ENCODE measurements at regions not wholly inside any gene's neighbourhood (a gene's known extent, or its start where the extent isn't known, plus 50 kb on each side); places are given as distances from the start of the nearest gene placed in this dataset.

DNA sequence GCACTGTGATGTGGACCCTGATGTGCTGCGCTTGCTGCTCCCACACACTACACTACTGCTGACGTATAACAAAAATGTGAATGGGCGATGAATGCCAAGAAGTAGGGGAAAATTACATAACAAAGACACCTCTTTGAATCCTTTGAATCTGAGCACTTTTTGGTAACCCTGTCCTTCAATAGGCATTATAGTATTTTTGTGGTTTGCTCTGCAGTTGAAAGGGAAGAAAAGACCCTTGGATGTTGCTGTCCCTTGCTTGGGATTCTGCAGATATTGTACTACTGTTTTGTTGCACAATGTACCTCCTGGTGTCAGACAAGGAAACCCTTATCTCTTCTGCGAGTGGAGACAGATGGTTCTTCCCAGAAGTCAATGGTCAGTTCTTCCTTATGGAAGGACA is 124.8 kb upstream of the UBE3A start:
- no peak for DNase-seq
- no peaks in the 10 kb centered on the region for H3K27me3 ChIP-seq
- H3K36me3 ChIP-seq, result no peaks in the 10 kb centered on the region
- no peaks in the 10 kb centered on the region for H3K4me1 ChIP-seq
- H3K27ac ChIP-seq, result no peak overlapping the region
- H3K9me3 ChIP-seq, result no peaks in the 10 kb centered on the region
- H3K4me3 ChIP-seq, result no peak overlapping the region
- H3K9ac ChIP-seq (ENCODE audit: low read depth in 2 of 2, low read length in 2 of 2), result no peak overlapping the region
- TF ChIP-seq, protein P1, sequence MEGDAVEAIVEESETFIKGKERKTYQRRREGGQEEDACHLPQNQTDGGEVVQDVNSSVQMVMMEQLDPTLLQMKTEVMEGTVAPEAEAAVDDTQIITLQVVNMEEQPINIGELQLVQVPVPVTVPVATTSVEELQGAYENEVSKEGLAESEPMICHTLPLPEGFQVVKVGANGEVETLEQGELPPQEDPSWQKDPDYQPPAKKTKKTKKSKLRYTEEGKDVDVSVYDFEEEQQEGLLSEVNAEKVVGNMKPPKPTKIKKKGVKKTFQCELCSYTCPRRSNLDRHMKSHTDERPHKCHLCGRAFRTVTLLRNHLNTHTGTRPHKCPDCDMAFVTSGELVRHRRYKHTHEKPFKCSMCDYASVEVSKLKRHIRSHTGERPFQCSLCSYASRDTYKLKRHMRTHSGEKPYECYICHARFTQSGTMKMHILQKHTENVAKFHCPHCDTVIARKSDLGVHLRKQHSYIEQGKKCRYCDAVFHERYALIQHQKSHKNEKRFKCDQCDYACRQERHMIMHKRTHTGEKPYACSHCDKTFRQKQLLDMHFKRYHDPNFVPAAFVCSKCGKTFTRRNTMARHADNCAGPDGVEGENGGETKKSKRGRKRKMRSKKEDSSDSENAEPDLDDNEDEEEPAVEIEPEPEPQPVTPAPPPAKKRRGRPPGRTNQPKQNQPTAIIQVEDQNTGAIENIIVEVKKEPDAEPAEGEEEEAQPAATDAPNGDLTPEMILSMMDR (IDR thresholded peaks at IDR 0.05), result no peak
- intact Hi-C loops (cut with DNase I), result no loop called here

GRCh38 chr15:25557926-25558325 is 119.1 kb upstream of the UBE3A start:
- Histone ChIP-seq H3K27ac (no peak overlapping the region), H3K4me1 (no peaks in the 10 kb centered on the region), H3K9ac (ENCODE audit: low read depth in 2 of 2, low read length in 2 of 2) (no peak overlapping the region), H3K9me3 (no peaks in the 10 kb centered on the region), H3K4me3 (no peak overlapping the region), H3K36me3 (no peaks in the 10 kb centered on the region), H3K27me3 (no peaks in the 10 kb centered on the region)
- DNase-seq, result no peak
- intact Hi-C loops (cut with DNase I), result no loop called here
- TF ChIP-seq, protein P1 (IDR thresholded peaks at IDR 0.05), result no peak

- DNase-seq, result no peak
- Histone ChIP-seq H3K27ac (no peak overlapping the region), H3K9ac (ENCODE audit: low read depth in 2 of 2, low read length in 2 of 2) (no peak overlapping the region), H3K4me3 (no peak overlapping the region), H3K36me3 (no peaks in the 10 kb centered on the region), H3K9me3 (no peaks in the 10 kb centered on the region), H3K4me1 (no peaks in the 10 kb centered on the region), H3K27me3 (no peaks in the 10 kb centered on the region)
- intact Hi-C loops (cut with DNase I), result no loop called here
- TF ChIP-seq, protein P1 (IDR thresholded peaks at IDR 0.05), result no peak
These were observed 117.3 kb upstream of the UBE3A start for GRCh38 chr15:25556136-25556535.

DNA sequence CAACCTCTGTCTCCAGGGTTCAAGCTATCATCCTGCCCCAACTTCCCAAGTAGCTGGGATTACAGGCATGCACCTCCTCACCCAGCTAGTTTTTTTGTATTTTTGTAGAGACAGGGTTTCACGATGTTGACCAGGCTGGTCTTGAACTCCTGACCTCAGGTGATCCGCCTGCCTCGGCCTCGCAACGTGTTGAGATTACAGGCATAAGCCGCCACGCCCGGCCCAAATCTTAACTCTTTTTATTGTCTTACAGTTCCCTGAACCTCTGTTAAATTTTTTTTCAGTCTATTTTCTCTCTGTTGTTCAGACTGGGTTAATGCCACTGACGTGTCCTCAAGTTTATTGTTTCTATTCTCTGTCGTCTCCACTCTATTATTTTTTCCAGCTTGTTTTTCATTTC is 115.8 kb upstream of the UBE3A start:
- H3K4me3 ChIP-seq, result no peak overlapping the region
- intact Hi-C loops (cut with DNase I), result no loop called here
- DNase-seq, result no peak

DNA sequence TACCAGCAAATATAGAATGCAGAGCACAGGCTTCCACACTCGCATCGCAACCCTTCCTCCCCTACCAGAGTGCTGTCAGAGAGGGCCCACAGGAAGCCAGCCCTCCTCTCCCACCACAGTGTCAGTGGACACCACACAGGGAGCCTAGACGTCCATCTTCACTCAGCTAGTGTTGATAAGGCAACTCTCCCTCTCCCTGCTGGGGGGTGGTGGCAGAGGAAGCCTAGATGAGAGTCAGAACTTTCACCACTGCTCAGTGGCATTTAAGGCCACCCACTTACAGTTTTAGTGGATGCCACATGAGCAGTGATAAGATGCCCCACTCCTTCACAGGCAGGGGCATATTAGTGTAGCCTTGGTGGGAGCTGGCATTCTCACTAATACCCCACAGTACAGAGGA is 109.8 kb upstream of the UBE3A start:
- Histone ChIP-seq H3K36me3 (no peaks in the 10 kb centered on the region), H3K4me1 (no peaks in the 10 kb centered on the region), H3K9ac (ENCODE audit: low read depth in 2 of 2, low read length in 2 of 2) (no peak overlapping the region), H3K27ac (no peak overlapping the region), H3K27me3 (no peaks in the 10 kb centered on the region), H3K4me3 (no peak overlapping the region), H3K9me3 (no peaks in the 10 kb centered on the region)
- no peak for DNase-seq
- TF ChIP-seq, protein P1 (IDR thresholded peaks at IDR 0.05), result no peak
- intact Hi-C loops (cut with DNase I), result no loop called here

More for the DNA sequence above, 115.8 kb upstream of the UBE3A start:
- H3K9ac ChIP-seq (ENCODE audit: low read depth in 2 of 2, low read length in 2 of 2), result no peak overlapping the region
- no peak overlapping the region for H3K27ac ChIP-seq
- no peaks in the 10 kb centered on the region for H3K27me3 ChIP-seq
- no peaks in the 10 kb centered on the region for H3K4me1 ChIP-seq
- H3K36me3 ChIP-seq, result no peaks in the 10 kb centered on the region
- TF ChIP-seq, protein P1 (IDR thresholded peaks at IDR 0.05), result no peak
- no peaks in the 10 kb centered on the region for H3K9me3 ChIP-seq

DNA sequence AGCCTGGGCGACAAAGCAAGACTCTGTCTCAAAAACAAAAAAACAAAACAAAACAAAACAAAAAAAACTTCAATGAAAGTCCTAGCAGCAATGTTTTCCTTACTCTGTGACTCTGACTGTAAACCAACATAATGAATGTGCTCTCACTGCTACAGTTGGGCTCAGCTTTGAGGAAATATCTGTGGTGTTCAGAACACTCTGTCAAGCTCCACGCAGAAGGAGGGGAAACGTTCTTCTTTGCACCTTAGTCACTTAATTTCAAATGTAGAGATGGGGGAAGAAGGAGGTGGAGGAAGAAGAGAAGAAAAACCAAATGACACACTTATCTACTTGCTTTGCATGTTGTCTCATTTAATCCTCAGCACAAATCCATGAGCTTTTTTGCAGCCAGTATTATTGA is 107.1 kb upstream of the UBE3A start:
- TF ChIP-seq, protein P1 (IDR thresholded peaks at IDR 0.05), result no peak
- no peak overlapping the region for H3K4me3 ChIP-seq
- intact Hi-C loops (cut with DNase I), result no loop called here

More for the DNA sequence above, 107.1 kb upstream of the UBE3A start:
- no peaks in the 10 kb centered on the region for H3K4me1 ChIP-seq
- no peak for DNase-seq
- no peak overlapping the region for H3K9ac ChIP-seq (ENCODE audit: low read depth in 2 of 2, low read length in 2 of 2)
- no peak overlapping the region for H3K27ac ChIP-seq
- no peaks in the 10 kb centered on the region for H3K27me3 ChIP-seq
- no peaks in the 10 kb centered on the region for H3K9me3 ChIP-seq
- no peaks in the 10 kb centered on the region for H3K36me3 ChIP-seq
